ENCODE measurements at regions not wholly inside any gene's neighbourhood (a gene's known extent, or its start where the extent isn't known, plus 50 kb on each side); places are given as distances from the start of the nearest gene placed in this dataset.

DNA sequence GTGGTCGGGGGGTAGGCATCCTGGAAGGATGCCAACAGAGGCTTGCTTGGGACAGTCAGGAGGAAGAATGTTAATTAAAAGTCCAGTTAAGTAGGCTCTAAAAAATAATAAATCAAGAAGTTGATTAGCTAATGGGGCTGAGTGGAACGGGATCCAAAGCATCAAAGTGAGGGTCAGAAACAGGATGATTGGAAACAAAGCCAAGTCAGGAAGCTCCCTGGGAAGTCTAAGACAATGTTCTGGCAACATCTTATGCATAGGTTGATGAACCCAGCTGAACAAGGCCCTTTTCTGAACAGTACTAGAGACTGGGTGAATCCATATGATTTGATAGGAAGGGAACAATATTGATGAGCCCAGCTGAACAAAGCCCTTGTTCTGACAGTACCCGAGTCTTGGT is 50.2 kb upstream of the STARD4 start:
- TF ChIP-seq POLR2A (IDR thresholded peaks at IDR 0.05): no peak
- TF ChIP-seq, protein P1, sequence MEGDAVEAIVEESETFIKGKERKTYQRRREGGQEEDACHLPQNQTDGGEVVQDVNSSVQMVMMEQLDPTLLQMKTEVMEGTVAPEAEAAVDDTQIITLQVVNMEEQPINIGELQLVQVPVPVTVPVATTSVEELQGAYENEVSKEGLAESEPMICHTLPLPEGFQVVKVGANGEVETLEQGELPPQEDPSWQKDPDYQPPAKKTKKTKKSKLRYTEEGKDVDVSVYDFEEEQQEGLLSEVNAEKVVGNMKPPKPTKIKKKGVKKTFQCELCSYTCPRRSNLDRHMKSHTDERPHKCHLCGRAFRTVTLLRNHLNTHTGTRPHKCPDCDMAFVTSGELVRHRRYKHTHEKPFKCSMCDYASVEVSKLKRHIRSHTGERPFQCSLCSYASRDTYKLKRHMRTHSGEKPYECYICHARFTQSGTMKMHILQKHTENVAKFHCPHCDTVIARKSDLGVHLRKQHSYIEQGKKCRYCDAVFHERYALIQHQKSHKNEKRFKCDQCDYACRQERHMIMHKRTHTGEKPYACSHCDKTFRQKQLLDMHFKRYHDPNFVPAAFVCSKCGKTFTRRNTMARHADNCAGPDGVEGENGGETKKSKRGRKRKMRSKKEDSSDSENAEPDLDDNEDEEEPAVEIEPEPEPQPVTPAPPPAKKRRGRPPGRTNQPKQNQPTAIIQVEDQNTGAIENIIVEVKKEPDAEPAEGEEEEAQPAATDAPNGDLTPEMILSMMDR (IDR thresholded peaks at IDR 0.05): no peak
